Right kidney (tissue), 1 donor: ENCODE measurements at regions not wholly inside any gene's neighbourhood (a gene's known extent, or its start where the extent isn't known, plus 50 kb on each side); places are given as distances from the start of the nearest gene placed in this dataset.

ENCODE experiments used
- DNase-seq: peaks from one replicate; pipeline ENCODE4 v3.0.0-alpha.2; 2016

DNA sequence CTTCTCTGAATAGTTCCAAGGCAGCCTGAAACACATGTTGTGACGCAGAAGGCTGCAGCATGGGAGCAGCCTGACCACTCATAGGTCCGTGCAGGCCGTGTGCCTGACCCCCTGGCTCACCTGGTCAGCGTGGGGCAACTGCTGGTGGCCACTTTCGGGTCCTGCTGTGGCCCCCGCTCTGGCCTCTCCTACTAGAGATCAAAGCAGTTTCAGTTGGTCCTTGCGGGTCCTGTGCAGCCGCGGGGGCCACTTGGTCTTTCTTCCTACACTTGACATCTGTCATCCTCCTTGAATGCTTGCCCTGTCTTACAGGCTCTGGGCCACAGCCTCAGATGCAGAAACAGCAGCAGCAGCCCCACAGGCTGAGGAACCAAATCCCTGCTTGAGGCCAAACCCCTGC, 320.8 kb upstream of the ZNF32 start:
- DNase-seq, result no peak

DNA sequence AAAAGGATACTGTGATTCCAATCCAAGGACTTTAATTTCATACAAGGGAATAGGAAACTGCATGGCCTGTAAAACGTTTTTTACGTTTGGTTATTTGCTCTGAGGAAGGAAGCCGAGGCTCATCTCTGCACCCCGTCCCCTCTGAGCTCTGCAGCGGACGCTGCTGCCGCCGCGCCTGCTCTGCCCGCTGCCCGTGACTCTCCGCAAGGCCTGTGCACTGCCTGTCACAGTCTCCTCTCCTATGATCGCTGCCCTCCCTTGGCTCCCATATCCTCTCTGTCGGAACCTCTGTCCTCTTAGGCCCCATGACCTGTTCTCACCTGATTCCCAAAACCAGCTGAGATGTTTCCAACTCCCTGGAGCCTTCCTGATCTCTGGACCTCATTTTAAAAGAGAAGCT, 320.3 kb upstream of the ZNF32 start:
- no peak for DNase-seq

DNA sequence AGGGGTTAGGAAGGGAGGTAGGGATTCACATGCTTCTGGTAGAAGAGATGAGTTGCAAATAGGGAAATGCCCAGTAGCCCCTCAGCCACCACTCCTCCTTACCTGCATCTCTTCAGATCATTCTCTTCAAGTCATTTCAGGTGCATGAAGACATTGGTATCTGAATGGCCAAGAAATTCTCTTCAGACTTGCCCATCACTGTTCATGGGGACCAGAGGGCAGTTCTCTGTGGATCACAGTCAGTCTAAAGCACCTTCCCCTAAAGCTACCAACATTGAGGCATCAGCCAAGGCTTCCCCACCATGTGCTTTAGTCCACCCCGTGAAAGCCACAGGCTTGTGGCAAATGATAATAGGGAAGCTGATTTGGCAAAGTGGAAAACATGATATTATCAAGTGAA, 319.4 kb upstream of the ZNF32 start:
- no peak for DNase-seq

DNA sequence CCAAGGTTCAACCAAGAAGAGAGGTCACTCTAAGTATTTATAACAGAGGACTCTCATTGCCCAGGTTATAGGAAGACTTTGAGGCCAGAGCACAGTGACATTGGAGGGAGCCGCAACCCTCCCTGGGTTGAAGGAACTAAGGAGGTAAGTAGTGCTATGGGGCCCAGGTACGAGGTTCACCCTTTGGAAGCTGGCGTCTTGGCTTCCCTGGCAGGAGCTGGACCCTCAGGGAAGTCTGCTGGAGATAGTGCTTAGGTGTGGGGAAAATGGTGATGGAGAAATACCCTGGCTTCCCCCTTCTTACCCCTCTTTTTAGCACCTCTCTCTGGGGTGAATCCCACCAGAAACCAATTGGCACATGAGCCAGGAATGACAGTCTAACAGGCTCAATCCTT, 317.9 kb upstream of the ZNF32 start:
- DNase-seq, result no peak

DNA sequence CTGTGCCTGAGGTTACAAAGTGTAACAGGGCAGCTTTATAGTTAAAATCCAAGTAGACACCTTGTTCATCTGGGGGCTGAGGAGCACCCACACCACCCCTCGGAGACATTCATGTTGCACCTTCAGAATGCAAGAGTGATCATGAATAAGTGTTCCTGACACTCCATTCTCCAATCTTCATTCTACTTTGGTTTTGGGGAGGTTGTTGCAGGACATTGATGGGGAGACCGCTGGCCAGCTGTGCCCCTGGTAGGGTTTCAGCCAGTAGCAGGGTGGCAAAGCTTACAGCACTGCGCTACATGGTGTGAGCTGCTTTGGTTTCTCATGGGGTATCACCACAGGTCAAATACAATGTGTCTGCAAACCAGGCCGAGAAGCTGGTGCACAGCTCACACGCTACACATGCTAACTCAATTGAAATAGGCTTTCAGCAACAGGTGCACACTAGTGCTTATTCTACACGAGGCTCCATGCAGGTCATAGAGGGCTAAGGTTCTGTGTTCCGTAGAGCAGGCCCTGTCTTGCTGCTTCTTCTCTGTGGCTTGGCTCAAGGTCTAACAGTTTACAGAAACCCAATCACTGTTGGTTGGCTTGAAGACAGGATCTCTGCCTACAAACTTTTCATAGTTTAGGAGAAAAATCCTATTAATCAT, 317.4 kb upstream of the ZNF32 start:
- no peak for DNase-seq

DNA sequence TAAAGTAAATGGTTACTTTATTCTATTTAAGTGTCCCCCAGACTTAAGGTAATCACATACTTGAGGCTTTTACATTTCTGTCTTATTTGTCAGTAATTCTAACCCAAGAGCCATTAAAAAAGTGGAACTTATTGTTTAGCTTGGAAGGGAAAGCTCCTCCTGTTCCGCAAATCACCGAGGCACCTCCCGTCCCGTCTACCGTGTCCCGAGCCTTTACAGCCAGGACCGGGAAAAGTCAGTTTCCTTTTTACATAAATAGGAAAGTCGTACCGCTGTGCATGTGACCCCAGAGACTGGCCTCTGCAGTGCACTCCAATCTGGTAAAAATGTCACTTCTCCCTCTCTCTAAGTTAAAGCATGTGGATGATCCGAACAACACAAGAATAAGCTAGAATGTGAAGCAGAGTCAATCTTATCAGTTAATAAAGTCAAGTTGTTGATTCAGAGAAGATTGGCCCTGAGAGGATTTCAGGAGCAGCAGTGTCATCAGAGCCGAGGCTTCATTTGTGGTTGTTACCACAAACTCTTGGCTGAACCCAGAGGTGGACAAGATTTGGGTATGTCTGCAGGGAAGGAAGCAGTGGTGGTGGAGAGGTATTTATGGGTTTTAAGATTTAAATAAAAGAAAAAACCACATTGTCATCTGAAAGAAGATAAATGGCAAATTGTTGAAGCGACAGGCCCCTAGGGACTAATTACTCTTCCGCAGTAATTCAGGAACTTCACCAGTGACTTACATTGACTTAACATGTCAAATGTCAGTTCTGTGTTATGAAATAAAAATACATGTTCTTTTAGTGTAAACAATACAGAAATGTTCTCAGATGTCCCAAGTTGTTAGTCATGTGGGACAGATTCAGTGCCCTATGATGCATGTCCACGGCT, 316.6 kb upstream of the ZNF32 start:
- no peak for DNase-seq

DNA sequence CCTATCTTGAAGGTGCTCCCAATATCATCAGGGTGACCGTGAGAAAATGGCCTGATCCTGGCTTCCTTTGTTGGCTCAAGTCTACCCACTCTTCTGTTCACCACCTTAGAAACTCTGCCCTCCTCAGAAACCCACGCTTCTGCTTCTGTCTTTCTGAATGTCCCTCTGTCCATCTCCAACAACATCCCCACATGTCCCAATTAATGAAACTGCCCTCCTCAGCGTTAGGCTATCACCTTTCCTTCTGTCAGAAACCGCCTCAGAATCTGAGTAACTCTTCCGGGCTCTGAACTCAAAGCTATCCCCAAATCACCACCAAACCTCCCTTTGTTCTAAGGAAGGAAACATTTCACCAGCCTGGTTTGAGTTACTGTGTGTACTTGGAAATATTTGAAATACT, 315.8 kb upstream of the ZNF32 start:
- no peak for DNase-seq

DNA sequence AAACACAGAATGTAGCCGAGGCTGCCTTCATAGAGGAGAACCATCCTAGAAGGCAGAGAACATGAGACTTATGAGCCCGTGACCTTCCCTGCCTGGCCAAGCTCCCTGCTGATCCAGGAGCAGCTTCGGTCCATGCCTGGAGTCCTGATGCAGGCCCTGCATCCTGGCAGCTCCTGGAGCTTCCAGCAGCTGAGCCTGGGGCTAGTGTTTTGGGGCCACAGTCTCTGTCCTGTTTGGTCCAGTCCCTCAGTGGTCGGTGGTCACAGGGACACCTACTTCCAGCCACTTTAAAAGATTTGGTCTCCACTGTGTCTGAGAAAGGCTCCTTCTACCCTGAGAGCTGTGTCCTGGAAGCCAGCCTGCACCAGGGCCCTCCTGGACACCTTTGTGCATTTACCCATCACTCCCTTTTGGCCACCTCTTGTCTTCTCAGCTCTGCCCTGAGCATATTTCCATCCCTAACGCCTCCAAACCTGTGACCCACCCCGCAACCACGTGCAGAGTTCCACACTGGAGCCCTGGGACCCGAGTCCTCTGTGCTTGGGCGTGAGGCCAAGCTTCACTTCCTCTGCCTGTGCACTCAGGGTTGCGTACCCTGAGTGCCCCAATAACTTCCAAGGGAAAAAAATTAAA, 315.2 kb upstream of the ZNF32 start:
- no peak for DNase-seq

DNA sequence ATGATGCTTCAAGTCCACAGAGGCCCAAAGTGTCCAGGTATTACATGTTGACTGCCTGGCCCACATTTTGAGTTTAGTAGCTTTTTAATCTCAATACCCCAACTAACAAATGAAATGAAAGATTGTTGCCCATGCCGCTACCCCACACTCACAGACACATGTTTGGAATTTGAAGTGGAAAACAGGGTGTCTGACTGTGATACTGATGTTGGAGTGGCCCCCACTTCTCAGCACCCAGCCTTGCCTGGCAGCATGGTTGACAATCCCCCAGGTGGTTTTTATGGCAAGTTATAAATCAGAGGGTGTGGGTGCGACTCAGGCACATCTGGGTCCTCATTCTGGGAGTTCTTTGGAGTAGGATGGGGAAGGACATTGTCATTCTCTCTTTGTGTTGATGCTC, 314.7 kb upstream of the ZNF32 start:
- DNase-seq, result no peak

DNA sequence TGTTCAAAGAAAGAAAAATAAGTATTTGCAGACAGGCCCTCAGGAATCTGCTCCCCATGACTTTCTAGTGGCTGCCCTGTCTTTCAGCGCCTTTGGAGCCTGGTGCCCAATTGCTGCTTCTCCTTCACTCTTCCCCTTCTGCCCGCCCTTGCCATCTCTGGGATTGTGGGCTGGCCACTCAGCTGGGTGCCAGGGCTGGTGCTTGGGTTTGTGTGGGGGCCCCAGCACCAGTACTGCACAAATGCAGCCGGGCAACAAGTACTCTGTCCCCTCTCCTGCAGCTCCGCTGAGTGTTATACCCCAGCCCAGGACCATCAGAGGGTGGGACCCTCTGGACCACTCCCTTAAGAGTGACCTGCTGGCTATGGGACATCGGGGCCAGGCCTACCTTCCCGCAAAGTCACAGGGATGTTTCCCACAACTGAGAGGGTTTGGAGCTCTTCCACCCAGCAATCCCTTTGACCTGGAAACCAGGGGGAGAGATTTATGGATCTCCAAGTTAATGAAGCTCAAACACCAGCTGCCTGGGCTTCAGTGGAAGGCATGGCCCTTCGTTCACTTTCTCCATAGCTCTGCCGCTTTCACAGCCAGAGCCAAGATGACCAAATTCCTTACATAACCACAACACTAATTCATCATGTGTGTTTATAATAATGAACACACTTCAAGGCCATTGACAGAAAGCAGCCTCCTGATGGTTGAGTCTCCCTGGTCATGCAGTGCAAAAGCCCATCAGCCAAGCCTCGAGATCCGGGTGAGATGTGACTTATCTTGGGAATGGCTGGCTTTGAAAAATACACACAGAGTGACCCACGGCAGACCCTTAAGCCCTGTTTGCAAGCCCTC, 313.9 kb upstream of the ZNF32 start:
- DNase-seq, result no peak

DNA sequence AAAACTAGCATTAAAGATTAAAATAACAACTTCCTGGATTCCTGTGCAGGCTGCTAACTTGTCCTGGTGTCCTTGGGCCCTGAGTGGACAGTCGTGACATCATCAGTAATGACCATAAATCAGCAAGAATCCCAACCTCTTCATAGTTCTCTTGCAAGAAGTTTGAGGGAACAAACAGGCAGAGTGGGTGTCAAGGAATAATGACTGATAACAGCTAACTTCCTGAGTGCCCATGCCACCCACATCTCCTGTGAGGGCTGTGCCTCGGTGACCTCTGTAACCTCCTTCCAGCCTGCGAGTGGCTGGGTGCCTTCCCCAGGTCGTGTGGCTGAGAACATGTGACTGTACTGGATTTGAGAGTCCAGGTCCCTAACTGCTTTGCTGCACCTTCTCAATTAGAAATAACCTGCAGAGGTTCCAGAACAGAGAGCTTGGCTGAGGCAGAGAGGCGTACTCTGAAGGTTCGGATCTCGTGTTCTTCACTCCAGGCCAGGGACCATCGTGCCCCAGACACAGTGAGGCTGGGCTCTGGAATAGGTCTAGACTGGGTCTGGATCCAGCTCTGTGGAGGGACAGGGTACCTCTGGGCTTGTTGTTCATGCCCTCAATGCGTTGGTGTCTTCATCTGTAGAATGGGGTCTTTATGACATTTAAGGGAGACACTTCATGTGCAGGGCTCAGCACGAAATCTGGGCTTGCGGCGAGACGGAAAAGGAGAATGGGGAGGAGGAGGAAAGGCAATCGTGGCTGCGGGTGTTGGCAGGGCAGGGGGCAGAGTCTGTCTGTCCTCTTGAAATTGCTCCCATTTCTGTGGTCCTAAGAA, 313.1 kb upstream of the ZNF32 start:
- DNase-seq, result no peak

DNA sequence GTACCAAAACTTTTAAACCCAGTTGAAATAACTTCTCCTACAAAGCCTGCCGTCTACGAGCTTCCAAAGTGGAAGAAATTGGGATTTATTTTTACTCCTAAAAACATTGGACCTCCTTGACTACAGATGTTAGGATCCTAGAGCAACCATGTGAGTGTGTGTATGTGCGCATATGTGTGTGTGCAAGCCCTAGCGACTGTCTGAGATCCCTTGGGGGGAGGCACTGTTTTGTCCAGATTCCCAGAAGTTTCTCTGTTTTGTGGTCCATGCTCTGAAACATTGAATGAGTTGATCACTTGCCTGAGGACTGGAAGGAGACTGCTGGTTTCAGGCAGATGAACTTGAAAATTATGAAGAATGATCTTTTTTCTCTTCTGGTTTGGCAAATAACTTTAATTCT, 312.3 kb upstream of the ZNF32 start:
- DNase-seq, result no peak

DNA sequence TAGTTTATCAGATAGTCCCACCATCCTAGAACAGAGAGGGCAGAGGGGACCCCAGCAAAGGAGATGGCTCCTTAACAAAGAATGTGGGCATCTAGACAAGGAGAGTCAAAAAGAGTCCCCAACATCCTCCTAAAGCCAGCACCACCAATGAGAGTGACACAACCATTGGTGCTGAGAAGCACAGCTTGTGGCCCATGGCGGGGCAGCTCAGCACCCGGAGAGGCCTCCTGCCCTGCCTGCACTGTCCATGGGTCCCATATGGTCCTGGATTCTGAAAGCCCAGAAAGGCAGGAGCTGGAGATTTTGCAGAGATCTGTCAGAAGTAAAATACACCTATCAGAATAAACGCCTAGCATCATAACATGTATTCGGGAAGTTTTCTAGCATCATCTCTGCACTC, 311.8 kb upstream of the ZNF32 start:
- no peak for DNase-seq

DNA sequence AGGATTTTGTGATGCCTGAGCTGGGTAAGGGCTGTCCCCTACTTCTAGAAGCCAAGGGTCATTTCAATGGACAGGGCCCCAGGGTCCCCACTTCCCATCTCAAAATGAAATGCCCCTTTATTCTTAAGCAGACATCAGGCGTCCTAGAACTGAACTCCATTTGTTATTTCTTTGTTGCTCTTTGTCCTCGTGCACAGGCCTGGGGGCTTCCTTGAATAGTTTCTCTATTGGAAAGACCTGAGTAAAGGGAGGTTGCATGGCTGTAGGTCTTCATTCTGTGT, 311.4 kb upstream of the ZNF32 start:
- no peak for DNase-seq

DNA sequence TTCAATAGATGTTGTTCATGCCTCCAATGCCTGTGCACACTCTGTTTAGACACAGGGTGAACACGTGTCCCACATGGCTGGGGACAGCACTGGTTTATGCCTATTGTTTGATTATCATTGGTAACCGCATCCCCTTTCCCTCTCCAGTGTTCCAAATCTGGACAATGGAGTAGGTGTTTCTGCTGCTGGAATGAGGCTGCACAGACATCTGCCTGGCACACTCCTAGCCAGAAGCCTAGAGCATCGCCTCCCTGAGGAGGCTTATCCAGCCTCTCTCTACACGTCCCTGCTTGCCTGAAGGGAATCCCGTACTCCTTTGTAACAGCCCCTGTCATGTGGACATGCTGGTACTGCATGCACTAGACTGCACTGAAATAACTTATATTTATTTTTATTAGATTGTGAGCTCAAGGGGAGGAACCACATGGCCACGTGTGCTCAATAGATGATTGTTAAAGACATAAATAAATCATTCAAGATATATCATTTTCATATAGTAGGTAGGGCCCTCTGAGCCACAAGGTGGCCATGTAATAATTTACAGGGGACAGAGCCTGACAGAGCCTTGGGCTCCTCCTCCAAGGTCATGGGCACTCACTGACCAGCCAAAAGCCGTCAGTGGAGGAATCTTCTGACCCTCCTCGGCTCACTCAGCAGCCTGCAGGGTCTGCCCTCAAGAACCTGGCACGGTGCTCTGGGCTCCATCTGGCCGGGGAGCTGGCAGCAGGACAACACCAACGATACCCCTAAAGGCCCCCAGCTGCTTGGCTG, 310.9 kb upstream of the ZNF32 start:
- no peak for DNase-seq

DNA sequence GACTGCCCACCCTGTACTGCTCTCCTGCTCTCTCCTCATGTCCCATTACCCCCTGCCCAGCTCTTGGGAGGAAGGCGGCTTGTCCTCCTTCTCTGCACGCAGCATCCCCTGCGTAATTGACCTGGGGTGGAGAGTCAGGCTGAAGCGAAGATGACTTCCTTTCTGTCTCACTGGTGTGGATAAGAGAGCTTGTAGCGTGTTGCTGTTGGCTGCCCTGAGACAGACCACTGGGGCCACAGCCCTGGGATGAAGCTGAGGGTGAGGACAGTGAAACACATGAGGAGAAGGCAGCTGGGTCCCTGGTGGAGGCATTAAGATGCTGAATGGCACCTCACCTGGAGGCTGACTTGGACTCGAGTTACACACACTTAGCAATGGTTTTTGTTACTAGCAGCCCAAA, 310.3 kb upstream of the ZNF32 start:
- DNase-seq, result no peak

DNA sequence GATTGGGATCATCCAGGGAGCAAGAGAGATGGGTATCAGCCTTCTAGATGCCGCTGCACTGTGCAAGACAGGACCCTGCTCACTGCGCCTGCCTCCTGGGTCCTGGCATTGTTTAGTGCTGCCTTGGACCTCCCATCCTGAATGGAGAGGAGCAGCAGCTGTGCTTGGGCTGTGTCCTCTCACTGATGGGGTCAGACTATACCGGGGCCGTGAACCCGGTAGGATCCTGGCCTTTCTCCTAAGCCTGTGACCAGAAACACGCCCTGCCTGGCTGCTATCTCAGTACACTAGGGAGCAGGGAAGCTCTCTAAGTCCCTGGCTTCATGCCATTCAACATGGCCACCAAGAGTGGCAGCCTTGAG, 309.4 kb upstream of the ZNF32 start:
- no peak for DNase-seq

DNA sequence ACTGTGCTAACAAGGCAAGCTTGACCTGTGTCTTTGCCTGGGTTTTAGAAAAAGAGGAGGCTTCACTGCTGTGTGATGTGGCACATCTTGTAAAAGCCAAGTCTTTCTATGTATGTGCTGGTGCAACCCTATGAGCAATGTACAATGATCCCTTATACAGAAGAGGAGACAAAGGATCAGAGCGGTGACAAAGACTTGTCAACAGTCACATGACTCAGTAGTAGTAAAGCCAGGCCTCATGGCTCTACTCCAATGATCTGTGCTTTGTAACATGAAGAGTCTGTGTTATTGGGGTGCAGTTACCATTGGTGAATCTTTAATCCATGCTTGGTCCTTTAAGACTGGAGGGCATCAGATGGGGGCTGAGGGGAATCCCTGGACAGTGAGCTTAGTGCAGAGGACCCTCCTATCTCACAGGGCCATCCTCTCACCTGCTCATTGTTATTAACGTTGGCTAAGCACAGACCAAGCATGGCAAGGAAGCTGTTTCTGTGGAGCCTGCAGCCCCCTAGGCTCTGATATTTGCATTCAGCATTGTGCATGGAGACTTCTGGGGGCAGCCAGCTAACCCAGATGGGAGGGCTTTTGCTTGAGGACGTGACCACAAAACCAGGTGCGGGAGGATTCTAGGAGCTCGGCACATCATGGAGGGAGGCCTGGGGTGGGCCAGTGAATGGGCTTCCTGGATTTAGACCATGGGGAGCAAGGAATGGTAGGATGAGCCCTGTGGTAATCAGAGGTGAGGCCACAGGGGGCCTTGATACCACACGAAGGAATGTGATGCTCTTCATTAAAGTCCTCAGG, 308.8 kb upstream of the ZNF32 start:
- DNase-seq, result no peak

DNA sequence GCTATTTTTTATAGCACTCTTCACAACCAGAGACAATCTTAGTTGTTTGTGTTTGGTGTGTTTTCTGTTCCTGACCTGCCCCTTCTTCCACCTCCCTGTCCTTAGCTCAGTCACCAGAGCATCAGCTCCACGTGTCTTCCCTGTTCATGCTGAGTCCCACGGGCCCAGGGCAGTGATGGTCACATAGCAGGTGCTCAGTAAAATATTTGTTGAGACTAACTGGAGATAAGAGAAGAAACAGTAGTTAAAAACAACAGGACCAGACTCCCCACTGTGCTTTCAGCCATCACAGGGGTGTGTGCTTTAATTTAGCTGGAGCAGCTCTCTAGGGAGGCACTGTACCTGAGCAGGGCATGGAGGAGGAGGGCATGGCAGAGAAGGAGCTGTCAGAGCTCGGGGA, 307.3 kb upstream of the ZNF32 start:
- no peak for DNase-seq

DNA sequence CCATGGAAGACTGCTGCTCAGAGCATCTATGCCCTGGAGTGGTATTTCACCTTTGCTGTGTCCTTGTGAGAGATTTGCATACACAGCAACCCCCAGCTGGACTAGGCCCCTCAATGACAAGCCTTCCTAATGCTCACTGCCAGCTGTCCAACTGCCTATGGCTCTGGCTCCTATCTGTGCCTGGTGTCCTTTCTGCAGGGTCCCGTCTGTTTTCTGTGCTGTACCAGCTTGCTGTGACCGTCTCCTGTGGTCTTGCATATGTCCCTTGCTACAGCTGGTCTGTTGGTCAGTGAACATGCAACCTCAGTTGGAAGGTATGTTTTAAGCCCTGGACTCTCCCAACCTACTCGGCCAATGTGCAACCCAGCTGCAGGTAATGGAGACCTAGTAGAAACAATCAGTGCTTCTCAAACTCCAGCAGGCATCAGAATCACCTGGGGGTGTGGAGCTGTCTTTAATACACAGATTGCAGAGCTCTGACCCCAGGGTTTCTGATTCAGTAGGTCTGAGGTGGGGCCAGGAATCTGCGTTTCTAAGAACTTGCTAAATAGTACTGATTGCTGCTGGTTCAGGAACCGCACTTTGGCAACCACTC, 306.4 kb upstream of the ZNF32 start:
- no peak for DNase-seq
